HepG2 (cell line): ENCODE measurements at regions not wholly inside any gene's neighbourhood (a gene's known extent, or its start where the extent isn't known, plus 50 kb on each side); places are given as distances from the start of the nearest gene placed in this dataset.

Experiments
- ATAC-seq: fragments of 200-7000 bp; cut with Tn5 transposase; 3 replicates; pipeline ENCODE4 v1.9.1; 2020; ENCODE audit warnings: mild to moderate bottlenecking, moderate library complexity
- BruUV-seq: library from RNA; stranded (reverse); fragments of 400-500 nt; replicated peaks from 2 replicates; lab custom pipeline; 2021; lab: Mats Ljungman, UMichigan
- CTCF ChIA-PET: fragments of 300-600 bp; formaldehyde crosslinking; extraction: SDS; loops from one replicate; lab custom pipeline; 2021; ENCODE audit warnings: low total read pairs, inconsistent platforms, low intra/inter-chr PET ratio; lab: Yijun Ruan, JAX
- POLR2A ChIA-PET: fragments of 350-600 bp; sonication (Branson Sonifier 250); formaldehyde crosslinking; loops from one replicate; lab custom pipeline; 2020; ENCODE audit warnings: antibody characterized with exemption, inconsistent platforms; lab: Yijun Ruan, JAX
- DNase-seq: peaks from one replicate; pipeline ENCODE4 v3.0.0-alpha.2; 2015; ENCODE audit warnings: low spot score
- FAIRE-seq: peaks from 3 replicates; lab custom pipeline; 2011; peaks lifted over from hg19 to GRCh38; lab: Jason Lieb, UNC
- H2AFZ ChIP-seq: one replicate; pipeline ENCODE4 v1.6.1; 2011; ENCODE audit warnings: low read length, inconsistent platforms
- H3K27ac ChIP-seq: fragments of 300-600 bp; 3 replicates; pipeline ENCODE4 v1.8.0; 2011; ENCODE audit warnings: mixed run types, mild to moderate bottlenecking, mixed read lengths, low read length, inconsistent platforms; ENCODE audit not compliant: insufficient read depth; ENCODE audit errors: extremely low read length
- H3K27me3 ChIP-seq, 2 experiments: fragments of 200-600 bp in 1 of 2; 2 replicates in 1 of 2; 3 replicates in 1 of 2; pipeline versions ENCODE4 v1.6.0 to v1.8.0; 2011; ENCODE audit warnings: low read length in 2 of 2, mild to moderate bottlenecking in 2 of 2, moderate library complexity in 2 of 2, inconsistent platforms in 1 of 2; ENCODE audit not compliant: insufficient read depth in 2 of 2, control insufficient read depth in 1 of 2
- H3K36me3 ChIP-seq, 2 experiments: fragments of 200-600 bp in 1 of 2; replicated peaks in 1 of 2; 2 replicates in 1 of 2; 3 replicates in 1 of 2; pipeline versions ENCODE4 v1.5.1 to v1.8.0; 2011; ENCODE audit warnings: low read length in 2 of 2, inconsistent platforms in 1 of 2; ENCODE audit not compliant: insufficient read depth in 2 of 2, control insufficient read depth in 1 of 2
- H3K4me1 ChIP-seq: 2 replicates; pipeline ENCODE4 v1.5.1; 2012; ENCODE audit warnings: low read length, inconsistent platforms; ENCODE audit not compliant: insufficient read depth
- H3K4me2 ChIP-seq: 2 replicates; pipeline ENCODE4 v1.6.0; 2011; ENCODE audit warnings: low read depth, low read length, inconsistent platforms
- H3K4me3 ChIP-seq, 3 experiments: fragments of 200-600 bp in 1 of 3; sonication (generic), shearing (Covaris generic) in 1 of 3; replicated peaks in 1 of 3; 2 replicates each; pipeline ENCODE4 v1.5.1; 2011 to 2016; ENCODE audit warnings: low read length in 3 of 3, inconsistent platforms in 2 of 3, low read depth in 2 of 3, mild to moderate bottlenecking in 2 of 3, control low read depth in 1 of 3, mixed read lengths in 1 of 3; ENCODE audit not compliant: insufficient read depth in 1 of 3
- H3K79me2 ChIP-seq: one replicate; pipeline ENCODE4 v1.6.1; 2011; ENCODE audit warnings: low read length, inconsistent platforms; ENCODE audit not compliant: insufficient read depth
- H3K9ac ChIP-seq: 2 replicates; pipeline ENCODE4 v1.6.0; 2011; ENCODE audit warnings: mild to moderate bottlenecking, low read depth, low read length, inconsistent platforms; ENCODE audit not compliant: insufficient read depth
- H3K9me3 ChIP-seq: 2 replicates; pipeline ENCODE4 v1.5.1; 2012; ENCODE audit warnings: mild to moderate bottlenecking, low read length
- H4K20me1 ChIP-seq: 2 replicates; pipeline ENCODE4 v1.6.0; 2011; ENCODE audit warnings: inconsistent platforms, mild to moderate bottlenecking, low read length, moderate library complexity; ENCODE audit not compliant: insufficient read depth
- PCBP1 ChIP-seq: fragments of 200-400 bp; formaldehyde crosslinking; IDR thresholded peaks from 2 replicates; pipeline ENCODE4 v1.6.1; 2017; ENCODE audit warnings: mild to moderate bottlenecking, low read depth, low read length, borderline replicate concordance
- RFXANK ChIP-seq: IDR thresholded peaks from 2 replicates; pipeline ENCODE4 v1.6.1; 2016
- ZNF138 ChIP-seq: sonication (generic); formaldehyde crosslinking; IDR thresholded peaks from 2 replicates; pipeline ENCODE4 v1.5.0; 2020; ENCODE audit warnings: mild to moderate bottlenecking, low read depth, missing genetic modification reagents
- WGBS: methylation state at CpG from one replicate; pipeline ENCODE4 v1.1.6; 2017; ENCODE audit warnings: low lambda C conversion rate; 5-methylcytosine and 5-hydroxymethylcytosine counted together
- in situ Hi-C: cut with HindIII; loops from 2 replicates; pipeline ENCODE4 v1.10.0; 2017; ENCODE audit warnings: low pct_unique_long_range_greater_than_20kb; ENCODE audit not compliant: extremely low pct_ligation_motif_present
- intact Hi-C: fragments of 100-400 bp; cut with micrococcal nuclease; formaldehyde crosslinking; loops from one replicate; pipeline ENCODE4 v1.10.0; 2022; ENCODE audit not compliant: unreplicated experiment
- TF ChIP-seq, protein P1 (sequence below): sonication (generic); formaldehyde crosslinking; IDR thresholded peaks from 2 replicates; pipeline ENCODE4 v1.4.0; 2020; ENCODE audit warnings: low read depth, mild to moderate bottlenecking, missing genetic modification reagents
- TF ChIP-seq, protein P2 (sequence below): sonication (generic); formaldehyde crosslinking; conservative IDR thresholded peaks from 2 replicates; pipeline ENCODE4 v1.4.0; 2020; ENCODE audit warnings: missing genetic modification reagents

DNA sequence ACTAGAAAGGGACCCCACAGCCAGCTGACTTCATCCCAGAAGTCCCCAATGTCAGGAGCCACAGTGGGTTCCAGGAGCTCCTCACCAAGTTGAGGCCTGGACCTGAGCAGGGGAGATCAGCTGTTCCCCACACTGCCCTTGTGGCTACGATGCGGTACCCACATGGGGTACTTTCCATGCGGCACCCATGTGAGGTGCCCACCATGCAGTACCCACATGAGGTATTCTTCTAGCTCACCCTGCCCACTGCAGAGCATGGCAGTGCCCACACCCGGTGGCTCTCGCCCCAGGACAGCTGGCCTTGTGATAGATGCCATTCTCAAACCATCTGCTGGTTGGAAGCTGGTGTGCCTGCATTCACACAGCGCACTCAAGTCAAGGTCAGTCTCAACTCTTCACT, 136.3 kb upstream of the PDE1C start:
- POLR2A ChIA-PET: no interaction called here
- in situ Hi-C loops (loop anchor here (5.0 kb wide), 1 partner anchor 464 kb away; no protein-coding TSS in a partner anchor), intact Hi-C loops (no loop called here)
- Histone ChIP-seq H3K4me3 (no peak overlapping the region), H3K27me3 (peaks cover 0 to 10% of the 10 kb centered on the region in 2 experiments; a peak in 1 of 5 replicates), H3K4me2 (no peak overlapping the region), H3K27ac (no peak overlapping the region), H3K36me3 (no peaks in the 10 kb centered on the region), H2AFZ (no peak overlapping the region), H3K4me1 (no peaks in the 10 kb centered on the region), H3K9me3 (no peaks in the 10 kb centered on the region), H3K9ac (no peak overlapping the region), H4K20me1 (no peaks in the 10 kb centered on the region), H3K79me2 (no peaks in the 10 kb centered on the region)
- TF ChIP-seq, protein P1, sequence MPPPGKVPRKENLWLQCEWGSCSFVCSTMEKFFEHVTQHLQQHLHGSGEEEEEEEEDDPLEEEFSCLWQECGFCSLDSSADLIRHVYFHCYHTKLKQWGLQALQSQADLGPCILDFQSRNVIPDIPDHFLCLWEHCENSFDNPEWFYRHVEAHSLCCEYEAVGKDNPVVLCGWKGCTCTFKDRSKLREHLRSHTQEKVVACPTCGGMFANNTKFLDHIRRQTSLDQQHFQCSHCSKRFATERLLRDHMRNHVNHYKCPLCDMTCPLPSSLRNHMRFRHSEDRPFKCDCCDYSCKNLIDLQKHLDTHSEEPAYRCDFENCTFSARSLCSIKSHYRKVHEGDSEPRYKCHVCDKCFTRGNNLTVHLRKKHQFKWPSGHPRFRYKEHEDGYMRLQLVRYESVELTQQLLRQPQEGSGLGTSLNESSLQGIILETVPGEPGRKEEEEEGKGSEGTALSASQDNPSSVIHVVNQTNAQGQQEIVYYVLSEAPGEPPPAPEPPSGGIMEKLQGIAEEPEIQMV (CRISPR knock-in tag): no peak
- no peak for TF ChIP-seq PCBP1
- TF ChIP-seq RFXANK: no peak
- TF ChIP-seq, protein P2, sequence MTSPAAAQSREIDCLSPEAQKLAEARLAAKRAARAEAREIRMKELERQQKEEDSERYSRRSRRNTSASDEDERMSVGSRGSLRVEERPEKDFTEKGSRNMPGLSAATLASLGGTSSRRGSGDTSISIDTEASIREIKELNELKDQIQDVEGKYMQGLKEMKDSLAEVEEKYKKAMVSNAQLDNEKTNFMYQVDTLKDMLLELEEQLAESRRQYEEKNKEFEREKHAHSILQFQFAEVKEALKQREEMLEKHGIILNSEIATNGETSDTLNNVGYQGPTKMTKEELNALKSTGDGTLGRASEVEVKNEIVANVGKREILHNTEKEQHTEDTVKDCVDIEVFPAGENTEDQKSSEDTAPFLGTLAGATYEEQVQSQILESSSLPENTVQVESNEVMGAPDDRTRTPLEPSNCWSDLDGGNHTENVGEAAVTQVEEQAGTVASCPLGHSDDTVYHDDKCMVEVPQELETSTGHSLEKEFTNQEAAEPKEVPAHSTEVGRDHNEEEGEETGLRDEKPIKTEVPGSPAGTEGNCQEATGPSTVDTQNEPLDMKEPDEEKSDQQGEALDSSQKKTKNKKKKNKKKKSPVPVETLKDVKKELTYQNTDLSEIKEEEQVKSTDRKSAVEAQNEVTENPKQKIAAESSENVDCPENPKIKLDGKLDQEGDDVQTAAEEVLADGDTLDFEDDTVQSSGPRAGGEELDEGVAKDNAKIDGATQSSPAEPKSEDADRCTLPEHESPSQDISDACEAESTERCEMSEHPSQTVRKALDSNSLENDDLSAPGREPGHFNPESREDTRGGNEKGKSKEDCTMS (CRISPR knock-in tag): no peak
- TF ChIP-seq ZNF138 (CRISPR knock-in tag): no peak
- no peak for ATAC-seq
- CTCF ChIA-PET: interaction anchor here (1.2 kb wide), 1 partner anchor 462 kb away, joined by 4 read pairs; no protein-coding TSS in a partner anchor
- 0% methylated on average over 2 of the region's 6 CpGs for whole genome bisulfite sequencing
- DNase-seq: no peak
- no TSS peak for BruUV-seq
- no peak for FAIRE-seq
